ENCODE measurements at regions not wholly inside any gene's neighbourhood (a gene's known extent, or its start where the extent isn't known, plus 50 kb on each side); places are given as distances from the start of the nearest gene placed in this dataset.
"Not testable (repeated sequence)": the region's sequence is repeated elsewhere in the genome, so short reads cannot be mapped to it uniquely, and the experiment has no call there.

DNA sequence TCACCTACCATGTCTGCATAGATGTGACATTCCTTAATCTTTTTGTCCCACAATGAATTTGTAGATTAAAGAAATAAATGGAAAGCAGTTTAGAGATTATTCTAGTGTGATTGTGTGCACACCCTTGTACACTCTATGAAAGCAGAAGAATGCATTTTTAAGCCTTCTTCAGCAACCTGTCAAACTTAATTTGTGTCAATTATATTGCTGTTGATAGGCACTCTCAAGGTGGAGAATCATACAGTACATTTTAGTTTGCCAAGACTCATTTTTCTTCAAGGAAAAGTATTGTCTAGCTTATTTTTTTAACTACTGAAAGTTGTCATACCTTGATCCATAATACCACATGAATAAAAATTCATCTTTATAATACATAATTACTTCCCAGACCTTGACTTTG, 1898.9 kb downstream of the OLFM4 start:
- FAIRE-seq = no peak

DNA sequence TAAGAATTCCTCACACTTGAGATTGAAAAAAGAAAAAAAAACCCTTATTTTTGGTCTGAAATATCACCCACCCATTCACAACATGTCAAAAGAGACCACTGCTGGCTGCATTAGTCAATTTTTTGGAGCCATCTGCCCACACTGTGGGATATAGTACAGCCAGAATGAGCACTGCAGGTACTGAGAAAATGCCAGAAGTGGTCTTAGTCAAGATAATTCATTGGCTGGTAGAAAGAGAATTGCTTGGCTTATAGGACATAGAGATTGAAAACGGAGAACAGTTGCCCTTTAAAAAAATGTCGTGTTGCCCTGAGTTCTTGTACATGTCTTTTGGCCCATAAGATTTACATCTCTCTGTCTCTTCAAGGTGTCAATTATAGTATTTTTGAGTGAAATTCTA, 1899.5 kb downstream of the OLFM4 start:
- no peak for FAIRE-seq

- no peak for FAIRE-seq
These were observed 1905.5 kb downstream of the OLFM4 start for GRCh38 chr13:54934121-54934520.

DNA sequence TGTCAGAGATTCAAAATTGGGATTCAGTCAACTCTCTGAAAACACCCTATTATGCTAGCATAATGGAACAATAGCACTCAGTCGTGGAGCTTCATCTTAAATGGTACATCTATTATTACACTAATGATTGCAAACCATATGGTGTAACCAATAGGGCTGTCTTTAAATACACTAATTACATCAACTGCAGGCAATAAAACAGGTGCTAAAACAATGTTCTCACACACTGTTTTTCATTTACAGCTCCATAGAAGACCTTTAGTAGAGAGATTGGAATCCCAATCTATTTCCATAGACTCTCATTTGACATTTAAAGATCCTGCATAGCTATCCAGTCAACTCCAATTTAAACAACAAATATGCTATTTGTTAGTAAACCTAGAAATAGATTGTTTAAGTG, 1917.4 kb downstream of the OLFM4 start:
- no peak for FAIRE-seq

GRCh38 chr13:54949735-54950134, 1921.1 kb downstream of the OLFM4 start:
- FAIRE-seq = no peak

DNA sequence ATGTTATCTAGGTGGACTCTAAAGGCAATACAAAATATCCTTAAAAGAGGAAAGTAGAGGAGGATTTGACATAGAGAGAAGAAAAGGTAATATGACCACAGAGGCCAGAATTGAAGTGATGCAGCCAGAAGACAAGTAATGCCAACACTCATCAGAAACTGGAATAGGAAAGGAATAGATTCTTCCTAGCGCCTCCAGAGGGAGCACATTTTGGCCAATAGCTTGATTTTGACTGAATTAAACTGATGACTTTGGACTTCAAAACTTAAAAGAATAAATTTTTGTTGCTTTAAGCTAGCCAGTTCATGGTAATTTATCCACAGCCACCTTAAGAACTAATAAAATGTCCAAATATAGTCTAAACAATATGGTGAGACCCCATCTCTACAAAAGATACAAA, 1921.9 kb downstream of the OLFM4 start:
- FAIRE-seq = no peak

DNA sequence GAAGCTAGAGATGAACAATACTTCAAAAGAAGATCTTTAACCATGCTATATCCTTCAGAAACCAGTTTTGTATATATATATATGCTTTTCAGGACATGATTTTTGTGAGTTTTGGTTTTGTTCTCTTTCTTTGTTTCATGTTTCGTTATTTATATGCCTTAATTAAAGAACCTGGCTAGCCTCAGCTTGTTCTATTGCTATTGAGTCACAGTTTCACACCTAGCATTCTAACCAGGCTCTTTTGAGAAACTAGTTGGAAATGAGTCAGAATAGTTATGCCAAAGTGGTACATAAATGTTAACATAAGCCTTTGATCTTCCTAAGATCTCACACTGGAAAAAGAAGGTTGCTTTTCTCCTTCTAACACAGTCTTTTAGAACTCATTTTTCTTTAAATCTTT, 1925.2 kb downstream of the OLFM4 start:
- FAIRE-seq = no peak

- no peak for FAIRE-seq
These were observed 1930.2 kb downstream of the OLFM4 start for GRCh38 chr13:54958781-54959180.

GRCh38 chr13:54965881-54966280, 1937.3 kb downstream of the OLFM4 start:
- FAIRE-seq = no peak

- no peak for FAIRE-seq
These were observed 1944.2 kb downstream of the OLFM4 start for GRCh38 chr13:54972838-54973237.

DNA sequence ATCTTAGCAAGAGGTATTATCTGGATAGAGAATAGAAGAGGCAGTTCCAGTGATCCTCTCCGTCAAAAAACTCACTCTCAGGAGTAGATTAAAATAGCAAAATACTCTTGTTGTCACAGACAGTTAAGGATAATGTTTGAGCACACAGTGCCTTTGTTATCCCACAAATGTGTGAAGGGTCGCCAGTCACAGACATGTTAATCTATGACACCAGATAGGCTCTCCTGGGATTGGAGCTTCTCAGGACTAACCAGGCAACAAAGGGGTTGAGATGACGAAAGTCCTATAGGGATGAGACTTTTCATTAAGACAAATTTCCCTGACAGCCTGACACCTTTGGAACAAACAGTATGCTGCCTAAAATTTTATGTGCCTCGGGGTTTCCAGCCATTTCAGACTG, 1947.1 kb downstream of the OLFM4 start:
- no peak for FAIRE-seq

- FAIRE-seq = no peak
These were observed 1952.0 kb downstream of the OLFM4 start for GRCh38 chr13:54980651-54981050.

GRCh38 chr13:54989418-54989817, 1960.8 kb downstream of the OLFM4 start:
- no peak for FAIRE-seq

DNA sequence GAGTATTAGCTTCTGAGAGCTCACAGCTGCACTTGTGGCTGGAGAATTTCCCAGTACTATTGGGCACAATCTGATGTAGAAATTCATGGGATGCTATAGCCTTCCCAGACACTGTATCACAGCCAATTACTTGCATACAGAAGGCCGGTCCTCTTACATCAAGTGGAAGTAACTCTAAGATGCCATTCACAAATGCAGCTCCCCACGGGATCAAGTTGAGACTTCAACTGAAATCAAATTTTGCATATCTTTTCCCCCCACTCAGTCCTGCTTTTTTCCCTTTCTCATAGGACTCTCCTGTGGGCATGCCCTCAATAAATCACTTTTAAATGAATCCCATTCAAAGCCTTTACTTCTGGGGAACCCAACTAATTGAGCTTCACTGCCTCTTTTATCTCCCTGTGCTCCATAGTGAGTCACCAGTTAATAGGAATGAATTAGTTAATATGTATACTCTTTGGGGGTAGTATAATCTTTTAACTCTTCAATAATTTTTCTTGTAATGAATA, 1970.8 kb downstream of the OLFM4 start:
- no peak for FAIRE-seq

DNA sequence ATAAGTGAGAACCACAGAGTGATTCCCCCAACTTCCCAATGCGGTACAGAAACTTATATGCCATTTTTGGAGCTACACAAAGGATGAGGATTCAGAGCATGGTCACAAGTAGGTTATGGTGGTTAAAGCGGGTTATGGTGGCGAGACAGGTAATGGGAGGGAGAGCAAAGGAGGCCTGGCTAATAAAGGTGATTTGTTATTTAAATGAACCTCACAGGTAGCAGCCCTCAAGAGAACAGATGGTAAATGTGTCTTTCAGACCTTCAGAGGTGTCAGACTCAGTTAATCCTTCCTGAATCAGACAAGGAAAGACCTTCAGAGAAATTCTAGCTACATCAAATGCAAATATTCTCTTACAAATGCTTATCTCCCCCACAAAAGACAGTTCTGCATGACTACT, 1971.4 kb downstream of the OLFM4 start:
- no peak for FAIRE-seq

DNA sequence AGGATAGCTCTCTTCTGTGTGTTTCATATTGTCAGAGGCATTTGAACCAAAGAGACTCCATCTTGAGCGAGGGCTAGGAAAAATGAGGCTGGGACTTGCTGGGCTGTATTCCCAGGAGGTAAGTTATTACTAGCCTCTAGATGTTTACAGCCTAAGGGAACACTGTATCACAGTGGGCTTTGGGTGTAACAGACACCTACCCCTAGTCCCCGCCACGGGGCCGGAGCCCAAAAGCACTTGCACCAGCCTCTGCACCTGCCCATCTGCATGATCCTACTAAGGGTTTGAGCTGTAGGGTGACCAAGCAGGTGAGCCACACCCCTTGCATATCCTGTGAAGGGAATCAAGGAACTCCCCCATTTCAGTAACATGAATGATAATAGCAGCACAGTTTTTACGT, 1972.2 kb downstream of the OLFM4 start:
- no peak for FAIRE-seq

GRCh38 chr13:55001881-55002280, 1973.3 kb downstream of the OLFM4 start:
- no peak for FAIRE-seq

GRCh38 chr13:55007681-55008080, 1979.1 kb downstream of the OLFM4 start:
- no peak for FAIRE-seq

DNA sequence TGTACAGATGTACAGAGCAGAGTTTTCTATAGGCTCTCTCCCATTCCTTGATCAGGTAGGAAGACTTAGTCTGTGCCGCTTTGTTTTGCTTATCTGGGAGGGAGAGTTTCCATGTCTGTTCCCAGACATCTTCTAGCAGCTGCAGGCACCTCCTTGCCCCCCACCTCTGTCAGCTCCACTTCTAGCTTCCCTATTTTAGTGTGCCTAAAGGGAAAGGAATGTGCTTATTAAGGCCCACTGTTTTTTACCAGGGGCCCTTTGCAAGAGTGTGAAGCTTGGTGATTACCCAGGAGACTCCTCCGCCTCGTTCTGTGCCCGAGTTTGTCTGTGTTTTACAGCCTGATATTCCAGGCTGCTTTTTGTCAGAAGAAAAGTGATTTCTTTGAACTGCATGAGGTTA, 1984.4 kb downstream of the OLFM4 start:
- no peak for FAIRE-seq

DNA sequence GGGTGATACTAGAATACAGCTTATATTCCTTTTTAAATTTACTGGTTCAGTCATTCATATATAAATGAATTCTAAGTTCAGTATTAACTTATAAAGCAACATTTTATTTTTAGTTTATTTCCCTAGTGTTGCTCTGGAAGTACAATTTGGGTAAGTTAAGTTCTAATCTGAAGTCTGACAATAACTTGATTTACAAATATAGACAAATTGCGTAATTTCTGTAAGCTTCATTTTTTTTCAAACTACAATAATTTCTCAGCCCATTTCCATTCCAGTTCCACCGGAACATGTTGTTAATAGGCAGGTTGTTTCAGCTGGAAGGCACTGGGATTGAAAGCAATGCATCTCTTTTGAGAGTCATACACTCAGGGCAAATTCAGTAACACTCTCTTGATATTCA, 2000.7 kb downstream of the OLFM4 start:
- FAIRE-seq = no peak

- no peak for FAIRE-seq
These were observed 2009.6 kb downstream of the OLFM4 start for GRCh38 chr13:55038230-55038629.

GRCh38 chr13:55053891-55054550, 2025.4 kb downstream of the OLFM4 start:
- not testable (repeated sequence) for FAIRE-seq

DNA sequence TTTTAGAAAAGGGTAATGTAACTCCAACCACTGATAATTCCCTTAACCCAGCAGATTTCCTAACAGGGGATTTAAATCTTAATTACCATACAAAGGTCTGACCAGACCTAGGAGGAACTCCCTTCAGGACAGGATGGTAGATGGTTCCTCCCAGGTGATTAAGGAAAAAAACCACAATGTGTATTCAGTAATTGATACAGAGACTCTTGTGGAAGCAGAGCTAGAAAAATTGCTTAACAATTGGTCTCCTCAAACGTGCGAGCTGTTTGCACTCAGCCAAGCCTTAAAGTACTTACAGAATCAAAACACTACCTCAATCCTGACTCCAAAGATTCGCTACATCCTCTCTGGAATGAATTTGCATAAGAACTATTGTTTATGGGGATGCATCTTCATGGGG, 2027.1 kb downstream of the OLFM4 start:
- not testable (repeated sequence) for FAIRE-seq

DNA sequence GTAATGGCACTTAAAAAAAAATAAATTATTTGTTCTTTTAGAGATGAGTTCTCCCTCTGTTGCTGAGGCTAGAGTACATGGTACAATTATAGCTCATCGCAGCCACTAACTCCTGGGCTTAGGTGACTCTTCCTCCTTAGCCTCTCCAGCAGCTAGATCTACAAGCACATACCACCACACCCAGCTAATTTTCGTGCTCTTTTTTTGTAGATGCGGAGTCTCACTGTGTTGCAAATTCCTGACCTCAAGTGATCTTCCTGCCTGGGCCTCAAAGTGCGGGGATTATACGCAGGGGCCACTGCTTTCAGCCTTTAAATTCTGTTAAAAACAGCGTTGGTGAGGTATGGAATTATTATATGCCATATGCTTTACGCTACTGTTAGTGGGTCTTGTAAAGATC, 2034.0 kb downstream of the OLFM4 start:
- FAIRE-seq = no peak

- no peak for FAIRE-seq
These were observed 2039.3 kb downstream of the OLFM4 start for GRCh38 chr13:55067946-55068345.
